ENCODE measurements at regions not wholly inside any gene's neighbourhood (a gene's known extent, or its start where the extent isn't known, plus 50 kb on each side); places are given as distances from the start of the nearest gene placed in this dataset.

GRCh38 chr12:87529413-87529812, 499.8 kb downstream of the C12orf50 start:
- H3K9me3 ChIP-seq (ENCODE audit: low read depth): no peaks in the 10 kb centered on the region
- no peak overlapping the region for H2AFZ ChIP-seq
- H3K79me2 ChIP-seq (ENCODE audit: insufficient read depth): no peaks in the 10 kb centered on the region
- H3K27ac ChIP-seq: no peak overlapping the region
- in situ Hi-C loops (cut with MboI): no loop called here
- no peaks in the 10 kb centered on the region for H3K36me3 ChIP-seq (ENCODE audit: low read depth)
- no peaks in the 10 kb centered on the region for H3K9me2 ChIP-seq (ENCODE audit: insufficient read depth)
- H3K4me2 ChIP-seq (ENCODE audit: unreplicated experiment): no peak overlapping the region
- DNase-seq: no peak
- no peaks in the 10 kb centered on the region for H3K27me3 ChIP-seq (replicated peaks; ENCODE audit: insufficient read depth)
- WGBS, 2 experiments (ENCODE audit: low coverage in 1 of 2, low lambda C conversion rate in 2 of 2, missing lambda C conversion rate in 2 of 2): 15 to 39% methylated on average over 1 of the region's 1 CpG
- no peaks in the 10 kb centered on the region for H4K20me1 ChIP-seq (ENCODE audit: insufficient read depth)
- no peak overlapping the region for H3K4me3 ChIP-seq
- TF ChIP-seq EZH2phosphoT487 (IDR thresholded peaks at IDR 0.05; ENCODE audit: insufficient read depth, low read depth): no peak
- no peak for TF ChIP-seq EZH2 (IDR thresholded peaks at IDR 0.05; ENCODE audit: insufficient read depth, poor library complexity, severe bottlenecking)
- H3K9ac ChIP-seq: no peak overlapping the region
- no peaks in the 10 kb centered on the region for H3K4me1 ChIP-seq (ENCODE audit: insufficient read depth)
- H3F3A ChIP-seq (ENCODE audit: insufficient read depth): no peaks in the 10 kb centered on the region

DNA sequence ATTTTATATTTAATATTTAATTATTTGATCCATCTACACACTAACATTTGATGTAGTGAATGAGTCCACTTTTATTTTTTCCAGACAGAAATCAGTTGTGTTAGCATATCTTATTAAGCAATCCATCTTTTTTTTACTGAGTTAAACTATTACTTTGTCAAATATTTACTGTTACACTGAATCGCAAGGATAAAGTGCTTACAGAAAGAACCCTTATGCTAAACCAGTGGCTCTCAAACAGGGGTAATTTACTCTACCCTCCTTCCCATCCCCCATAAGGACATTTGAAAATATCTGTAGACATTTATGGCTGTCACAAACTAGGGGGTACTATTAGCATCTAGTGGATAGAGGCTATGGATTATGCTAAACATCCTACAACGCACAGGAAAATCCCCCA, 508.2 kb downstream of the C12orf50 start:
- Histone ChIP-seq H3K4me1 (ENCODE audit: insufficient read depth) (no peaks in the 10 kb centered on the region), H3K9ac (no peak overlapping the region), H3K4me3 (no peak overlapping the region), H2AFZ (no peak overlapping the region), H3K27ac (no peak overlapping the region), H3K4me2 (ENCODE audit: unreplicated experiment) (no peak overlapping the region), H3K9me3 (ENCODE audit: low read depth) (no peaks in the 10 kb centered on the region), H4K20me1 (ENCODE audit: insufficient read depth) (no peaks in the 10 kb centered on the region), H3K79me2 (ENCODE audit: insufficient read depth) (no peaks in the 10 kb centered on the region), H3F3A (ENCODE audit: insufficient read depth) (no peaks in the 10 kb centered on the region), H3K9me2 (ENCODE audit: insufficient read depth) (no peaks in the 10 kb centered on the region), H3K27me3 (replicated peaks; ENCODE audit: insufficient read depth) (no peaks in the 10 kb centered on the region), H3K36me3 (ENCODE audit: low read depth) (no peaks in the 10 kb centered on the region)
- in situ Hi-C loops (cut with MboI): no loop called here
- DNase-seq: no peak
- TF ChIP-seq EZH2phosphoT487 (IDR thresholded peaks at IDR 0.05; ENCODE audit: insufficient read depth, low read depth) (no peak), EZH2 (IDR thresholded peaks at IDR 0.05; ENCODE audit: insufficient read depth, poor library complexity, severe bottlenecking) (no peak)
- 69 to 72% methylated on average over 2 of the region's 2 CpGs for WGBS, 2 experiments (ENCODE audit: low coverage in 1 of 2, low lambda C conversion rate in 2 of 2, missing lambda C conversion rate in 2 of 2)

- H2AFZ ChIP-seq: no peak overlapping the region
- no peak for DNase-seq
- no peaks in the 10 kb centered on the region for H3K9me2 ChIP-seq (ENCODE audit: insufficient read depth)
- H4K20me1 ChIP-seq (ENCODE audit: insufficient read depth): no peaks in the 10 kb centered on the region
- H3F3A ChIP-seq (ENCODE audit: insufficient read depth): no peaks in the 10 kb centered on the region
- no peaks in the 10 kb centered on the region for H3K36me3 ChIP-seq (ENCODE audit: low read depth)
- H3K27me3 ChIP-seq (replicated peaks; ENCODE audit: insufficient read depth): no peaks in the 10 kb centered on the region
- 11 to 20% methylated on average over 1 of the region's 1 CpG for WGBS, 2 experiments (ENCODE audit: low coverage in 1 of 2, low lambda C conversion rate in 2 of 2, missing lambda C conversion rate in 2 of 2)
- no peaks in the 10 kb centered on the region for H3K4me1 ChIP-seq (ENCODE audit: insufficient read depth)
- in situ Hi-C loops (cut with MboI): no loop called here
- H3K9me3 ChIP-seq (ENCODE audit: low read depth): no peaks in the 10 kb centered on the region
- H3K27ac ChIP-seq: no peak overlapping the region
- TF ChIP-seq EZH2 (IDR thresholded peaks at IDR 0.05; ENCODE audit: insufficient read depth, poor library complexity, severe bottlenecking) (no peak), EZH2phosphoT487 (IDR thresholded peaks at IDR 0.05; ENCODE audit: insufficient read depth, low read depth) (no peak)
- H3K4me3 ChIP-seq: no peak overlapping the region
- no peak overlapping the region for H3K4me2 ChIP-seq (ENCODE audit: unreplicated experiment)
- no peak overlapping the region for H3K9ac ChIP-seq
- no peaks in the 10 kb centered on the region for H3K79me2 ChIP-seq (ENCODE audit: insufficient read depth)
Measured at GRCh38 chr12:87518481-87518880, 510.7 kb downstream of the C12orf50 start.

DNA sequence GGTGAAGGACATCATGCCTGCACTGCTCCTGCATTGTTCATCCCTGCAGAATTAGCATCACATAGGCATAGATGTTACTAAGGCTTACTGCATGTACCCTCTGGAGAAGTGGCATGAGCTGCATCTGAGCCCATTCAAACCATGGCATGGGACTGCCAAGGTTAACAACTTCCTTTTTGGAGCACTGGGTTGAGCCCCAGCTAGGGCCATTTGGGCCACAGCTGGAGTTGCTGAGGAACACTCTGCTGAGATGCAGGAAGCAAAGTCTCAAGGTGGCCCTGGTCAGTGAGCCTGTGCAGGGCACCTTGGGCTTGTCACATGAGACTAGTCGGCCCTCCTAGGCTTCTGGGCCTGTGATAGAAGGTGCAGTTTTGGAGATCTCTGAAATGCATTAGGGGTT, 511.2 kb downstream of the C12orf50 start:
- Histone ChIP-seq H3K27me3 (replicated peaks; ENCODE audit: insufficient read depth) (no peaks in the 10 kb centered on the region), H3K79me2 (ENCODE audit: insufficient read depth) (no peaks in the 10 kb centered on the region), H3K36me3 (ENCODE audit: low read depth) (no peaks in the 10 kb centered on the region), H3K4me3 (no peak overlapping the region), H3K9me3 (ENCODE audit: low read depth) (no peaks in the 10 kb centered on the region), H4K20me1 (ENCODE audit: insufficient read depth) (no peaks in the 10 kb centered on the region), H3K9me2 (ENCODE audit: insufficient read depth) (no peaks in the 10 kb centered on the region), H3K9ac (no peak overlapping the region), H3K4me2 (ENCODE audit: unreplicated experiment) (no peak overlapping the region), H2AFZ (no peak overlapping the region), H3F3A (ENCODE audit: insufficient read depth) (no peaks in the 10 kb centered on the region), H3K4me1 (ENCODE audit: insufficient read depth) (no peaks in the 10 kb centered on the region), H3K27ac (no peak overlapping the region)
- TF ChIP-seq EZH2 (IDR thresholded peaks at IDR 0.05; ENCODE audit: insufficient read depth, poor library complexity, severe bottlenecking): no peak
- no peak for TF ChIP-seq EZH2phosphoT487 (IDR thresholded peaks at IDR 0.05; ENCODE audit: insufficient read depth, low read depth)
- DNase-seq: no peak
- 31 to 42% methylated on average over 1 of the region's 1 CpG for WGBS, 2 experiments (ENCODE audit: low coverage in 1 of 2, low lambda C conversion rate in 2 of 2, missing lambda C conversion rate in 2 of 2)
- in situ Hi-C loops (cut with MboI): no loop called here
